ENCODE measurements at regions not wholly inside any gene's neighbourhood (a gene's known extent, or its start where the extent isn't known, plus 50 kb on each side); places are given as distances from the start of the nearest gene placed in this dataset.

GRCh38 chr6:92371211-92372208 is 1047.8 kb downstream of the EPHA7 start:
- TF ChIP-seq, protein P1, sequence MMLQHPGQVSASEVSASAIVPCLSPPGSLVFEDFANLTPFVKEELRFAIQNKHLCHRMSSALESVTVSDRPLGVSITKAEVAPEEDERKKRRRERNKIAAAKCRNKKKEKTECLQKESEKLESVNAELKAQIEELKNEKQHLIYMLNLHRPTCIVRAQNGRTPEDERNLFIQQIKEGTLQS (IDR thresholded peaks at IDR 0.05; ENCODE audit: borderline replicate concordance, extremely low read depth, low read depth, low read length) = no peak
- TF ChIP-seq EP300 (IDR thresholded peaks at IDR 0.05; ENCODE audit: borderline replicate concordance in 1 of 2, control insufficient read depth in 1 of 2, low read depth in 2 of 2, low read length in 2 of 2) (no peak), CTCF (IDR thresholded peaks at IDR 0.05 in 2 of 3, conservative IDR thresholded peaks at IDR 0.05 in 1 of 3; ENCODE audit: control insufficient read depth in 2 of 3, extremely low read depth in 1 of 3, insufficient read depth in 1 of 3, low read depth in 3 of 3, low read length in 3 of 3) (no peak), POLR2AphosphoS2 (IDR thresholded peaks at IDR 0.05; ENCODE audit: low read depth, low read length) (no peak)

Data from GM12878 (cell line).